ENCODE measurements at regions not wholly inside any gene's neighbourhood (a gene's known extent, or its start where the extent isn't known, plus 50 kb on each side); places are given as distances from the start of the nearest gene placed in this dataset.

GRCh38 chr6:27098956-27099355 lies 148.5 kb upstream of the PRSS16 start:
- Histone ChIP-seq H3K27ac (ENCODE audit: low read depth in 2 of 2, low read length in 1 of 2) (no peak overlapping the region), H3K4me2 (no peak overlapping the region), H2AFZ (ENCODE audit: low read depth) (no peak overlapping the region), H3K4me1 (ENCODE audit: control insufficient read depth in 1 of 2, insufficient read depth in 2 of 2, low read depth in 1 of 2, low read length in 1 of 2) (no peaks in the 10 kb centered on the region; a peak in 1 of 4 replicates), H3K27me3 (ENCODE audit: insufficient read depth) (no peaks in the 10 kb centered on the region; the same call in 1 of the 2 replicates), H3K4me3 (ENCODE audit: low read depth in 2 of 2, low read length in 1 of 2) (no peak overlapping the region), H3K9me3 (no peaks in the 10 kb centered on the region), H4K20me1 (ENCODE audit: insufficient read depth) (no peaks in the 10 kb centered on the region), H3K9ac (no peak overlapping the region), H3K9me2 (no peaks in the 10 kb centered on the region), H3K79me2 (ENCODE audit: insufficient read depth) (no peaks in the 10 kb centered on the region), H3F3A (replicated peaks; ENCODE audit: insufficient read depth) (no peaks in the 10 kb centered on the region), H3K36me3 (replicated peaks in 1 of 2; ENCODE audit: control insufficient read depth in 1 of 2, insufficient read depth in 2 of 2, low read length in 1 of 2) (no peaks in the 10 kb centered on the region)
- WGBS (ENCODE audit: low lambda C conversion rate): 88% methylated on average over 19 of the region's 19 CpGs
- CTCF ChIA-PET: no interaction called here
- POLR2A ChIA-PET: no interaction called here
- TF ChIP-seq MEF2A (IDR thresholded peaks at IDR 0.05; ENCODE audit: borderline replicate concordance, low read depth) (no peak), FOSL2 (IDR thresholded peaks at IDR 0.05; ENCODE audit: borderline replicate concordance, low read depth) (no peak), POLR2AphosphoS5 (IDR thresholded peaks at IDR 0.05; ENCODE audit: low read depth, low read length) (no peak), JUND (IDR thresholded peaks at IDR 0.05) (no peak), MAX (IDR thresholded peaks at IDR 0.05; ENCODE audit: low read depth) (no peak), FOXM1 (IDR thresholded peaks at IDR 0.05; ENCODE audit: low read depth) (no peak), TAF1 (IDR thresholded peaks at IDR 0.05; ENCODE audit: borderline replicate concordance, low read depth, low read length) (no peak), ELF1 (IDR thresholded peaks at IDR 0.05) (no peak)
- TF ChIP-seq, protein P1, sequence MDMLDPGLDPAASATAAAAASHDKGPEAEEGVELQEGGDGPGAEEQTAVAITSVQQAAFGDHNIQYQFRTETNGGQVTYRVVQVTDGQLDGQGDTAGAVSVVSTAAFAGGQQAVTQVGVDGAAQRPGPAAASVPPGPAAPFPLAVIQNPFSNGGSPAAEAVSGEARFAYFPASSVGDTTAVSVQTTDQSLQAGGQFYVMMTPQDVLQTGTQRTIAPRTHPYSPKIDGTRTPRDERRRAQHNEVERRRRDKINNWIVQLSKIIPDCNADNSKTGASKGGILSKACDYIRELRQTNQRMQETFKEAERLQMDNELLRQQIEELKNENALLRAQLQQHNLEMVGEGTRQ (IDR thresholded peaks at IDR 0.05; ENCODE audit: borderline replicate concordance, low read depth, low read length): no peak
- TF ChIP-seq, protein P2, sequence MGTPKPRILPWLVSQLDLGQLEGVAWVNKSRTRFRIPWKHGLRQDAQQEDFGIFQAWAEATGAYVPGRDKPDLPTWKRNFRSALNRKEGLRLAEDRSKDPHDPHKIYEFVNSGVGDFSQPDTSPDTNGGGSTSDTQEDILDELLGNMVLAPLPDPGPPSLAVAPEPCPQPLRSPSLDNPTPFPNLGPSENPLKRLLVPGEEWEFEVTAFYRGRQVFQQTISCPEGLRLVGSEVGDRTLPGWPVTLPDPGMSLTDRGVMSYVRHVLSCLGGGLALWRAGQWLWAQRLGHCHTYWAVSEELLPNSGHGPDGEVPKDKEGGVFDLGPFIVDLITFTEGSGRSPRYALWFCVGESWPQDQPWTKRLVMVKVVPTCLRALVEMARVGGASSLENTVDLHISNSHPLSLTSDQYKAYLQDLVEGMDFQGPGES (IDR thresholded peaks at IDR 0.05; ENCODE audit: low read depth, low read length): no peak
- TF ChIP-seq, protein P3, sequence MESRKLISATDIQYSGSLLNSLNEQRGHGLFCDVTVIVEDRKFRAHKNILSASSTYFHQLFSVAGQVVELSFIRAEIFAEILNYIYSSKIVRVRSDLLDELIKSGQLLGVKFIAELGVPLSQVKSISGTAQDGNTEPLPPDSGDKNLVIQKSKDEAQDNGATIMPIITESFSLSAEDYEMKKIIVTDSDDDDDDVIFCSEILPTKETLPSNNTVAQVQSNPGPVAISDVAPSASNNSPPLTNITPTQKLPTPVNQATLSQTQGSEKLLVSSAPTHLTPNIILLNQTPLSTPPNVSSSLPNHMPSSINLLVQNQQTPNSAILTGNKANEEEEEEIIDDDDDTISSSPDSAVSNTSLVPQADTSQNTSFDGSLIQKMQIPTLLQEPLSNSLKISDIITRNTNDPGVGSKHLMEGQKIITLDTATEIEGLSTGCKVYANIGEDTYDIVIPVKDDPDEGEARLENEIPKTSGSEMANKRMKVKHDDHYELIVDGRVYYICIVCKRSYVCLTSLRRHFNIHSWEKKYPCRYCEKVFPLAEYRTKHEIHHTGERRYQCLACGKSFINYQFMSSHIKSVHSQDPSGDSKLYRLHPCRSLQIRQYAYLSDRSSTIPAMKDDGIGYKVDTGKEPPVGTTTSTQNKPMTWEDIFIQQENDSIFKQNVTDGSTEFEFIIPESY (IDR thresholded peaks at IDR 0.05; ENCODE audit: borderline replicate concordance, low read depth): no peak
- TF ChIP-seq, protein P4, sequence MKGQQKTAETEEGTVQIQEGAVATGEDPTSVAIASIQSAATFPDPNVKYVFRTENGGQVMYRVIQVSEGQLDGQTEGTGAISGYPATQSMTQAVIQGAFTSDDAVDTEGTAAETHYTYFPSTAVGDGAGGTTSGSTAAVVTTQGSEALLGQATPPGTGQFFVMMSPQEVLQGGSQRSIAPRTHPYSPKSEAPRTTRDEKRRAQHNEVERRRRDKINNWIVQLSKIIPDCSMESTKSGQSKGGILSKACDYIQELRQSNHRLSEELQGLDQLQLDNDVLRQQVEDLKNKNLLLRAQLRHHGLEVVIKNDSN (IDR thresholded peaks at IDR 0.05; ENCODE audit: borderline replicate concordance, low read depth): no peak
- TF ChIP-seq, protein P5, sequence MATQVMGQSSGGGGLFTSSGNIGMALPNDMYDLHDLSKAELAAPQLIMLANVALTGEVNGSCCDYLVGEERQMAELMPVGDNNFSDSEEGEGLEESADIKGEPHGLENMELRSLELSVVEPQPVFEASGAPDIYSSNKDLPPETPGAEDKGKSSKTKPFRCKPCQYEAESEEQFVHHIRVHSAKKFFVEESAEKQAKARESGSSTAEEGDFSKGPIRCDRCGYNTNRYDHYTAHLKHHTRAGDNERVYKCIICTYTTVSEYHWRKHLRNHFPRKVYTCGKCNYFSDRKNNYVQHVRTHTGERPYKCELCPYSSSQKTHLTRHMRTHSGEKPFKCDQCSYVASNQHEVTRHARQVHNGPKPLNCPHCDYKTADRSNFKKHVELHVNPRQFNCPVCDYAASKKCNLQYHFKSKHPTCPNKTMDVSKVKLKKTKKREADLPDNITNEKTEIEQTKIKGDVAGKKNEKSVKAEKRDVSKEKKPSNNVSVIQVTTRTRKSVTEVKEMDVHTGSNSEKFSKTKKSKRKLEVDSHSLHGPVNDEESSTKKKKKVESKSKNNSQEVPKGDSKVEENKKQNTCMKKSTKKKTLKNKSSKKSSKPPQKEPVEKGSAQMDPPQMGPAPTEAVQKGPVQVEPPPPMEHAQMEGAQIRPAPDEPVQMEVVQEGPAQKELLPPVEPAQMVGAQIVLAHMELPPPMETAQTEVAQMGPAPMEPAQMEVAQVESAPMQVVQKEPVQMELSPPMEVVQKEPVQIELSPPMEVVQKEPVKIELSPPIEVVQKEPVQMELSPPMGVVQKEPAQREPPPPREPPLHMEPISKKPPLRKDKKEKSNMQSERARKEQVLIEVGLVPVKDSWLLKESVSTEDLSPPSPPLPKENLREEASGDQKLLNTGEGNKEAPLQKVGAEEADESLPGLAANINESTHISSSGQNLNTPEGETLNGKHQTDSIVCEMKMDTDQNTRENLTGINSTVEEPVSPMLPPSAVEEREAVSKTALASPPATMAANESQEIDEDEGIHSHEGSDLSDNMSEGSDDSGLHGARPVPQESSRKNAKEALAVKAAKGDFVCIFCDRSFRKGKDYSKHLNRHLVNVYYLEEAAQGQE (IDR thresholded peaks at IDR 0.05; ENCODE audit: low read depth, low read length): no peak
- no peak for DNase-seq
